HepG2 (cell line): ENCODE measurements at regions not wholly inside any gene's neighbourhood (a gene's known extent, or its start where the extent isn't known, plus 50 kb on each side); places are given as distances from the start of the nearest gene placed in this dataset.
A peak's percentile ranks its signal among the peaks of the same experiment; 100 is the strongest.

Experiments used
- AGO2 ChIP-seq: fragments of 200-400 bp; formaldehyde crosslinking; optimal IDR thresholded peaks from 2 replicates; pipeline ENCODE3; 2017; ENCODE audit warnings: mild to moderate bottlenecking, low read depth, low read length, moderate library complexity
- ATAD3A ChIP-seq: sonication (generic); formaldehyde crosslinking; IDR thresholded peaks from 2 replicates; pipeline ENCODE4 v1.4.0; 2020; ENCODE audit warnings: missing genetic modification reagents
- EP300 ChIP-seq, 3 experiments: sonication (generic) in 1 of 3; formaldehyde crosslinking in 1 of 3; IDR thresholded peaks; 2 replicates each; pipeline versions ENCODE4 v1.5.1 to v1.6.1; 2011 to 2020; ENCODE audit warnings: low read depth in 2 of 3, low read length in 2 of 3, borderline replicate concordance in 1 of 3, improper control_type of control experiment in 1 of 3, mild to moderate bottlenecking in 1 of 3, missing genetic modification reagents in 1 of 3, moderate library complexity in 1 of 3
- HDAC1 ChIP-seq: sonication (generic); formaldehyde crosslinking; IDR thresholded peaks from 2 replicates; pipeline ENCODE4 v1.5.1; 2020; ENCODE audit warnings: mild to moderate bottlenecking, missing genetic modification reagents
- HNRNPK ChIP-seq: fragments of 200-400 bp; formaldehyde crosslinking; IDR thresholded peaks from 2 replicates; pipeline ENCODE4 v1.6.1; 2018; ENCODE audit warnings: low read length, low read depth, moderate library complexity, mild to moderate bottlenecking; ENCODE audit not compliant: poor library complexity, severe bottlenecking
- JUNB ChIP-seq: sonication (generic); formaldehyde crosslinking; IDR thresholded peaks from 2 replicates; pipeline ENCODE4 v1.8.0; 2022; ENCODE audit warnings: missing genetic modification reagents, mild to moderate bottlenecking, borderline replicate concordance
- KLF13 ChIP-seq: sonication (generic); formaldehyde crosslinking; IDR thresholded peaks from 2 replicates; pipeline ENCODE4 v1.4.0; 2020; ENCODE audit warnings: mild to moderate bottlenecking, missing genetic modification reagents
- KLF16 ChIP-seq, 2 experiments: sonication (generic) in 1 of 2; formaldehyde crosslinking in 1 of 2; IDR thresholded peaks; 2 replicates each; pipeline versions ENCODE4 v1.6.1 to v1.8.0; 2016 to 2023; ENCODE audit warnings: missing genetic modification reagents in 2 of 2, missing compliant biosample characterization in 1 of 2
- MED8 ChIP-seq: sonication (generic); formaldehyde crosslinking; IDR thresholded peaks from 2 replicates; pipeline ENCODE4 v1.8.1; 2023; ENCODE audit warnings: mild to moderate bottlenecking, missing genetic modification reagents; ENCODE audit not compliant: insufficient replicate concordance
- NR0B2 ChIP-seq: sonication (generic); formaldehyde crosslinking; IDR thresholded peaks from 2 replicates; pipeline ENCODE4 v1.4.0; 2020; ENCODE audit warnings: mild to moderate bottlenecking, missing genetic modification reagents
- RNF2 ChIP-seq: fragments of 450-650 bp; conservative IDR thresholded peaks from 2 replicates; pipeline ENCODE4 v1.6.1; 2016; ENCODE audit warnings: low read depth
- SMAD1 ChIP-seq: sonication (generic); formaldehyde crosslinking; IDR thresholded peaks from 2 replicates; pipeline ENCODE4 v1.4.0; 2020; ENCODE audit warnings: missing genetic modification reagents, low read depth, mild to moderate bottlenecking, borderline replicate concordance
- SP2 ChIP-seq: sonication (generic); formaldehyde crosslinking; IDR thresholded peaks from 2 replicates; pipeline ENCODE4 v1.5.1; 2020; ENCODE audit warnings: mild to moderate bottlenecking, missing genetic modification reagents
- STAG1 ChIP-seq: sonication (generic); formaldehyde crosslinking; IDR thresholded peaks from 2 replicates; pipeline ENCODE4 v1.4.0; 2020; ENCODE audit warnings: missing genetic modification reagents
- TAF1 ChIP-seq: sonication (generic); formaldehyde crosslinking; IDR thresholded peaks from 2 replicates; pipeline ENCODE4 v1.4.0; 2020; ENCODE audit warnings: missing genetic modification reagents
- TCF7L2 ChIP-seq: IDR thresholded peaks from 2 replicates; pipeline ENCODE4 v1.6.1; 2011; ENCODE audit warnings: mild to moderate bottlenecking, low read depth, low read length, moderate library complexity
- TMF1 ChIP-seq: sonication (generic); formaldehyde crosslinking; IDR thresholded peaks from 2 replicates; pipeline ENCODE4 v1.8.1; 2022; ENCODE audit warnings: low read depth, missing genetic modification reagents
- ZBTB7B ChIP-seq: sonication (generic); formaldehyde crosslinking; IDR thresholded peaks from 2 replicates; pipeline ENCODE4 v1.4.0; 2020; ENCODE audit warnings: missing genetic modification reagents
- ZFP37 ChIP-seq: sonication (generic); formaldehyde crosslinking; IDR thresholded peaks from 2 replicates; pipeline ENCODE4 v1.4.0; 2020; ENCODE audit warnings: missing genetic modification reagents, borderline replicate concordance
- ZMYM3 ChIP-seq: sonication (generic); formaldehyde crosslinking; IDR thresholded peaks from 2 replicates; pipeline ENCODE4 v1.5.1; 2020; ENCODE audit warnings: mild to moderate bottlenecking, missing genetic modification reagents
- ZMYM4 ChIP-seq: sonication (generic); formaldehyde crosslinking; IDR thresholded peaks from 2 replicates; pipeline ENCODE4 v1.8.1; 2023; ENCODE audit warnings: mild to moderate bottlenecking, missing genetic modification reagents
- ZNF607 ChIP-seq: sonication (generic); formaldehyde crosslinking; IDR thresholded peaks from 2 replicates; pipeline ENCODE4 v1.5.1; 2020; ENCODE audit warnings: missing genetic modification reagents, mild to moderate bottlenecking, borderline replicate concordance
- ZNF639 ChIP-seq: conservative IDR thresholded peaks from 2 replicates; pipeline ENCODE4 v1.6.1; 2018; ENCODE audit warnings: missing genetic modification reagents
- ZNF768 ChIP-seq: sonication (generic); formaldehyde crosslinking; IDR thresholded peaks from 2 replicates; pipeline ENCODE4 v1.4.0; 2020; ENCODE audit warnings: missing genetic modification reagents
- ZNF879 ChIP-seq: sonication (generic); formaldehyde crosslinking; IDR thresholded peaks from 2 replicates; pipeline ENCODE4 v1.8.1; 2023; ENCODE audit warnings: missing genetic modification reagents
- ZSCAN21 ChIP-seq: sonication (generic); formaldehyde crosslinking; IDR thresholded peaks from 2 replicates; pipeline ENCODE4 v1.8.0; 2022; ENCODE audit warnings: mild to moderate bottlenecking, missing genetic modification reagents, moderate library complexity, borderline replicate concordance
- ZSCAN5A ChIP-seq: sonication (generic); formaldehyde crosslinking; IDR thresholded peaks from 2 replicates; pipeline ENCODE4 v1.8.0; 2022; ENCODE audit warnings: mild to moderate bottlenecking, missing genetic modification reagents, borderline replicate concordance

GRCh38 chr13:50124536-50125303 lies 109.5 kb downstream of the KCNRG start (continued):
- TF ChIP-seq ZNF639 (CRISPR knock-in tag) = 0 out of 2 replicates have a peak, but pooled peaks have one; percentile 15
- peak; percentile 26; the same call in 1 of the 2 replicates for TF ChIP-seq ZNF879 (CRISPR knock-in tag)
- peak; percentile 74 for TF ChIP-seq AGO2
- TF ChIP-seq RNF2 = 0 out of 2 replicates have a peak, but pooled peaks have one; percentile 48
- TF ChIP-seq ZSCAN5A = no peak
- TF ChIP-seq ZNF768 (CRISPR knock-in tag) = peak; percentile 7; the same call in 1 of the 2 replicates
- no peak for TF ChIP-seq ZNF607 (CRISPR knock-in tag)
- 0 out of 2 replicates have a peak, but pooled peaks have one; percentile 1 for TF ChIP-seq STAG1 (CRISPR knock-in tag)
- peak; percentile 55 for TF ChIP-seq NR0B2 (CRISPR knock-in tag)
- TF ChIP-seq HNRNPK = peak; percentile 97
- peak; percentile 82 for TF ChIP-seq ZSCAN21 (CRISPR knock-in tag)
- TF ChIP-seq HDAC1 (CRISPR knock-in tag) = peak; percentile 84
- peak; percentile 71 for TF ChIP-seq ZBTB7B (CRISPR knock-in tag)
- TF ChIP-seq ZMYM4 = peak; percentile 59; the same call in 1 of the 2 replicates
- TF ChIP-seq TAF1 = peak; percentile 53
- TF ChIP-seq ATAD3A (CRISPR knock-in tag) = peak; percentile 20; the same call in 1 of the 2 replicates
- 0 out of 2 replicates have a peak, but pooled peaks have one; percentile 0 for TF ChIP-seq SP2 (CRISPR knock-in tag)
- no peak for TF ChIP-seq MED8
- TF ChIP-seq TCF7L2 = no peak
- TF ChIP-seq JUNB = no peak
- peak in 1 of 2 experiments; percentile 71; a peak in 2 of 4 replicates for TF ChIP-seq KLF16 (CRISPR knock-in tag; IDR thresholded peaks at IDR 0.05)
- 0 out of 2 replicates have a peak, but pooled peaks have one; percentile 17 for TF ChIP-seq ZMYM3
- peak; percentile 25; the same call in 1 of the 2 replicates for TF ChIP-seq ZFP37 (CRISPR knock-in tag)
- no peak for TF ChIP-seq EP300 (IDR thresholded peaks at IDR 0.05; ENCODE audit: low read depth in 2 of 2, low read length in 2 of 2)
- TF ChIP-seq EP300 (CRISPR knock-in tag; IDR thresholded peaks at IDR 0.05; ENCODE audit: borderline replicate concordance) = no peak
- TF ChIP-seq SMAD1 (CRISPR knock-in tag) = no peak
- TF ChIP-seq KLF13 (CRISPR knock-in tag) = 0 out of 2 replicates have a peak, but pooled peaks have one; percentile 31
- TF ChIP-seq TMF1 (CRISPR knock-in tag) = peak; percentile 18; the same call in 1 of the 2 replicates
